ENCODE measurements at regions not wholly inside any gene's neighbourhood (a gene's known extent, or its start where the extent isn't known, plus 50 kb on each side); places are given as distances from the start of the nearest gene placed in this dataset.

- no peak overlapping the region for H2AK5ac ChIP-seq (ENCODE audit: low read depth, low read length)
- H2AFZ ChIP-seq (replicated peaks; ENCODE audit: low read length, poor library complexity), result no peak overlapping the region
- H2BK120ac ChIP-seq (ENCODE audit: low read depth, low read length), result no peak overlapping the region
- no peaks in the 10 kb centered on the region for H3K36me3 ChIP-seq (ENCODE audit: control insufficient read depth, insufficient read depth, low read length)
- no peak for TF ChIP-seq RCOR1 (IDR thresholded peaks at IDR 0.05; ENCODE audit: insufficient replicate concordance, low read length)
- no peak for TF ChIP-seq RAD21 (IDR thresholded peaks at IDR 0.05; ENCODE audit: low read length)
- TF ChIP-seq SMC3 (IDR thresholded peaks at IDR 0.05; ENCODE audit: low read depth, low read length), result no peak
- no peak for TF ChIP-seq NFE2L2 (IDR thresholded peaks at IDR 0.05; ENCODE audit: low read depth, low read length)
- no peak for TF ChIP-seq BHLHE40 (IDR thresholded peaks at IDR 0.05; ENCODE audit: low read depth, low read length)
- no peak overlapping the region for H2AK9ac ChIP-seq (replicated peaks; ENCODE audit: low read depth, low read length, poor library complexity)
- H3K79me1 ChIP-seq (ENCODE audit: low read depth in 1 of 2, low read length in 2 of 2), result no peaks in the 10 kb centered on the region
- no peak overlapping the region for H3K4me3 ChIP-seq (ENCODE audit: insufficient read depth, low read depth, low read length)
- H2BK5ac ChIP-seq (ENCODE audit: low read depth, low read length, poor library complexity, severe bottlenecking), result no peak overlapping the region
- H3K4me1 ChIP-seq (ENCODE audit: control insufficient read depth, insufficient read depth, low read length), result no peaks in the 10 kb centered on the region
- no peak overlapping the region for H3K14ac ChIP-seq (replicated peaks; ENCODE audit: low read depth, low read length)
- DNase-seq (no peak), ATAC-seq (ENCODE audit: low read depth) (no peak)
- BruUV-seq (replicated peaks), result no TSS peak
- H3K9ac ChIP-seq (ENCODE audit: low read depth, low read length), result no peak overlapping the region
- ChIA-PET CTCF (no interaction called here), POLR2A (ENCODE audit: unreplicated experiment) (no interaction called here)
- H3K27ac ChIP-seq (ENCODE audit: insufficient read depth, low read length), result no peak overlapping the region
- intact Hi-C loops (cut with micrococcal nuclease) (no loop called here), in situ Hi-C loops (cut with MboI; ENCODE audit: low sequenced_read_pairs) (no loop called here), dilution Hi-C loops (cut with HindIII; ENCODE audit: low sequenced_read_pairs, unreplicated experiment) (no loop called here)
- H3K9me3 ChIP-seq (ENCODE audit: control insufficient read depth, insufficient read depth, low read length), result no peaks in the 10 kb centered on the region
- no peaks in the 10 kb centered on the region for H3K27me3 ChIP-seq (ENCODE audit: control insufficient read depth, insufficient read depth, low read length)
- no peak overlapping the region for H3K23ac ChIP-seq (ENCODE audit: low read depth, low read length)
- no peaks in the 10 kb centered on the region for H4K20me1 ChIP-seq (ENCODE audit: insufficient read depth, low read length)
- no CpG with 5 or more reads among the region's 3 CpGs for WGBS, 2 experiments (ENCODE audit: extremely low coverage in 2 of 2, insufficient read length in 1 of 2)
- no peaks in the 10 kb centered on the region for H3K9me1 ChIP-seq (ENCODE audit: insufficient read depth, low read length)
- H4K5ac ChIP-seq (ENCODE audit: low read depth, low read length), result no peak overlapping the region
- no peak overlapping the region for H3K56ac ChIP-seq (ENCODE audit: extremely low read depth, insufficient read depth, low read length)
- H2BK20ac ChIP-seq (ENCODE audit: low read depth, low read length), result no peak overlapping the region
- no peak overlapping the region for H4K8ac ChIP-seq (ENCODE audit: low read depth in 2 of 2, low read length in 2 of 2)
- no peak overlapping the region for H3K4ac ChIP-seq (ENCODE audit: low read depth, low read length)
- H2BK15ac ChIP-seq (ENCODE audit: low read depth, low read length), result no peak overlapping the region
- H3K18ac ChIP-seq (ENCODE audit: low read depth, low read length), result no peak overlapping the region
- no peak overlapping the region for H4K91ac ChIP-seq (ENCODE audit: insufficient read depth, low read depth, low read length)
- no peak overlapping the region for H3K4me2 ChIP-seq (ENCODE audit: low read depth, low read length)
Observed at GRCh38 chr4:62927574-62927973, 1481.7 kb downstream of the TECRL start.

Measured in IMR-90 (cell line).